Bronchial epithelial cell (primary cell): ENCODE measurements at regions not wholly inside any gene's neighbourhood (a gene's known extent, or its start where the extent isn't known, plus 50 kb on each side); places are given as distances from the start of the nearest gene placed in this dataset.

Experiments used
- DNase-seq: peaks from one replicate; pipeline ENCODE4 v3.0.0-alpha.2; 2010; ENCODE audit warnings: low read depth
- FAIRE-seq: peaks from 2 replicates; lab custom pipeline; 2011; peaks lifted over from hg19 to GRCh38; lab: Jason Lieb, UNC
- H3K27me3 ChIP-seq: 2 replicates; pipeline ENCODE4 v1.5.1; 2011; ENCODE audit warnings: low read length; ENCODE audit not compliant: control insufficient read depth, insufficient read depth
- H3K36me3 ChIP-seq: 2 replicates; pipeline ENCODE4 v1.5.1; 2011; ENCODE audit warnings: low read length; ENCODE audit not compliant: control insufficient read depth, insufficient read depth
- H3K4me3 ChIP-seq: 2 replicates; pipeline ENCODE4 v1.5.1; 2011; ENCODE audit warnings: mild to moderate bottlenecking, low read depth, low read length, control low read depth
- CTCF ChIP-seq: IDR thresholded peaks from 2 replicates; pipeline ENCODE4 v1.5.1; 2011; ENCODE audit warnings: mild to moderate bottlenecking, moderate library complexity, low read length, control low read depth, inconsistent platforms; ENCODE audit not compliant: insufficient read depth, severe bottlenecking

GRCh38 chr4:177718514-177718913 lies 276.3 kb upstream of the AGA start:
- TF ChIP-seq CTCF = no peak
- DNase-seq (peak; percentile 79), FAIRE-seq (no peak)
- Histone ChIP-seq H3K4me3 (no peak overlapping the region), H3K36me3 (no peaks in the 10 kb centered on the region), H3K27me3 (no peaks in the 10 kb centered on the region)

GRCh38 chr4:177726111-177726510 lies 283.9 kb upstream of the AGA start:
- FAIRE-seq = no peak
- Histone ChIP-seq H3K36me3 (no peaks in the 10 kb centered on the region), H3K4me3 (no peak overlapping the region), H3K27me3 (no peaks in the 10 kb centered on the region)
- DNase-seq = peak; percentile 67
- TF ChIP-seq CTCF = no peak

GRCh38 chr4:177728361-177729152 lies 286.3 kb upstream of the AGA start:
- DNase-seq (peak; percentile 80), FAIRE-seq (no peak)
- TF ChIP-seq CTCF = peak; percentile 1
- no peaks in the 10 kb centered on the region for H3K27me3 ChIP-seq
- no peak overlapping the region for H3K4me3 ChIP-seq
- H3K36me3 ChIP-seq = no peaks in the 10 kb centered on the region

- DNase-seq = no peak
- no peak for TF ChIP-seq CTCF
- Histone ChIP-seq H3K27me3 (no peaks in the 10 kb centered on the region), H3K36me3 (no peaks in the 10 kb centered on the region), H3K4me3 (no peak overlapping the region)
- no peak for FAIRE-seq
These were observed 287.4 kb upstream of the AGA start for GRCh38 chr4:177729681-177730080.

GRCh38 chr4:177737387-177737940 lies 295.2 kb upstream of the AGA start:
- Histone ChIP-seq H3K27me3 (no peaks in the 10 kb centered on the region), H3K36me3 (no peaks in the 10 kb centered on the region), H3K4me3 (no peak overlapping the region)
- FAIRE-seq = no peak
- no peak for DNase-seq
- TF ChIP-seq CTCF = no peak
